HG03565 (cell line): ENCODE measurements at regions not wholly inside any gene's neighbourhood (a gene's known extent, or its start where the extent isn't known, plus 50 kb on each side); places are given as distances from the start of the nearest gene placed in this dataset.

Source experiments
- ATAC-seq: cut with Tn5 transposase; IDR thresholded peaks from one replicate; pipeline ENCODE4 v1.9.1; 2021; ENCODE audit warnings: mild to moderate bottlenecking, moderate library complexity; ENCODE audit not compliant: unreplicated experiment

GRCh38 chr21:16932314-16932713 lies 580.5 kb upstream of the CXADR start:
- ATAC-seq: no peak

- ATAC-seq: no peak
These were observed 570.1 kb upstream of the CXADR start for GRCh38 chr21:16942703-16943102.

GRCh38 chr21:16943231-16943630 lies 569.6 kb upstream of the CXADR start:
- no peak for ATAC-seq

GRCh38 chr21:16945580-16945979 lies 567.3 kb upstream of the CXADR start:
- no peak for ATAC-seq

- ATAC-seq: no peak
These were observed 556.0 kb upstream of the CXADR start for GRCh38 chr21:16956824-16957223.

GRCh38 chr21:16965424-16965823 lies 547.4 kb upstream of the CXADR start:
- no peak for ATAC-seq

- ATAC-seq: no peak
These were observed 544.4 kb upstream of the CXADR start for GRCh38 chr21:16968436-16968835.

DNA sequence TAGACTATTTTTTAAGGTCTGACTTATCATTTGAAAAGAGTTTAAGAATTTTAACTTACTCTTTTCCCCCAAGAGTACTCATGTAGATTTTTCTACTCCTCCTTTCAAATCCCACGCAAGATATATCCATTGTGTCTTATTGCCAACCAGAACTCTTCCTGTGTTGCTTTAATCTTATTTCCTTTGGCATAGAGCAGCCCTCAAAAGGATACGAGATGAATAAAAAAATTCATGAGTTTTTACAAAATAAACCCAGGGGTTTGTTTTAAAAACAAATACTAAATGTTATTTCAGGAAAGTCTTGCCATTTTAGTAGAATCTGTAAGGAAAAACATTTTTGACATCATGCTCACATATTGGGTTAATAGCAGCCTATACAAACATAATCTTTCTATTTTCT lies 543.2 kb upstream of the CXADR start:
- no peak for ATAC-seq

DNA sequence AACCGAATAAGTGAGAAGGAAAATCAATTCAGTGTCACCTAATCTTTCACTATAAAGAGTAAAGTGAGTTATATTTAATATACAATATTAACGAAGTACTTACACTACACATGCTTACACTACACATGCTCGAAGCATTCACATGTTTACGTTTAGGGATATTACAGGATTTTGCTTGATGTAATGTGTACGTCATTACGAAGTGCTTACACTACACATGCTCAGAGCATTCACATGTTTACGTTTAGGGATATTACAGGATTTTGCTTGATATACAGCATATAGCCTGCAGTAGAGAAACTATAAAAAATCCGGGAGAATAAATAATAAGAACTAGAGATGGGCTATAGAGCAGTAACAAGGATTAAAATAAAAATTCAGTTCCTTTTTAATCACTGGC lies 538.8 kb upstream of the CXADR start:
- ATAC-seq: no peak

DNA sequence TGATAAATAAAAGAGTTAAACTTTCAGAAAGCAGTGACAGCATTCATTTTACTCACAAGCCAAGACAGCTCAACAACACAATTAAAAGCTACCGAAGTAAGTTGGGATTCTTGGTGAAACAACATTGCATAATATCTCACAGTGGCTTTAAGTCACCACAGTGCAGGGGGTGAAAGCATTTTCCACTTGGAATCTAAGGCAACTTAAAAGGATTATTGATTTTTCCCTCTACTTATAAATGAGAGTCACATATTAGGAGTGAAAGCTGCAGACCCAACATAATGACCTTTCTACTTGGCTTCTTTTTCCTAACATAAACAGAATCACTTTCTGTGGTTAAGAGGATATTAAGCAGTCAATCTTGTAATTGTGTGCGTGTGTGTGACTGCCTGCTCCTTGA lies 536.6 kb upstream of the CXADR start:
- no peak for ATAC-seq

DNA sequence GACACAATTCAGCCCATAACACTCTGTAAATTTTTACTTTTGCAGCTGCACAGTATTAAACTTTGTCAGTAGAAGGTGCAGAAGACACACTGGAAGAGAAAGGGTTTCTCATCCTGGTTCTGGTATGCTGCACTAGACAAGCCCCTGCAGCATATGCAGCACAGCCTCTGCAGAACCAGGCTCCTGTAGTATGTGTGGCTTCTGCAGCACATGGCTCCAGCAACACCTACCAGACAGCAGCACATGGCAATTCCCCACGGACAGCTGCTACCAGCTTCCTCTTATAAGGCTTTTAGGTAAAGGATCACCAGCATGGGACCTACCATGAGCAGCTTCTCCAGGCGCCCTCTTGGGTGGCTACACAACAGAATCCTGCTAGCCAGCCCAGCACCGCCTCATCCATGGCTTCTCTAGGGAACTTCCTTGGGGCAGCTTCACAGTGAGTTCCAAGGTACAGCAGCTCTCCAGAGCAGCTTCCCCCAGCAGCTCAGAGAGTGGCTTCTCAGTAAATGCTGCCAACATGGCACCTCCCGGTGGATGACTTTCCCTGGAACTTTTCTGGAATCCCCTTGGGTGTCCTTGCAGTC lies 534.4 kb upstream of the CXADR start:
- no peak for ATAC-seq

- no peak for ATAC-seq
These were observed 533.3 kb upstream of the CXADR start for GRCh38 chr21:16979574-16979973.

DNA sequence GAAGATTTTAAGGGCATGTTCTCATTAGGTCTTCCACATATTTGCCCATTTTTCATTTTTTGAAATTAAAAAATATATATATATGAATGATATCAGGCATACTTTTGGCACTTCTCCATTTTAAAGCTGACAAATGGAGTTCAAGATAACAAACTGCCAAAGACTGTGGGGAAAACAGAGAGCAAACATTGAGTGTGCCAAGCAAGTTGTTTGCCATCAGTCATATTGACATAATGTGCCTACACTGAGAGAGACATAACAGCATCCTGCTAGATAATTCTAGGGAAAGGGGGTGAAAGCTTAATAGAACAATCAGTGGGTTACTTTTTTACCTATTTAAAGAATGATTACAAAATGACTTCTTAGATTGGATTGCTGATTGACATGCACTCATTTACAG lies 529.4 kb upstream of the CXADR start:
- ATAC-seq: no peak

DNA sequence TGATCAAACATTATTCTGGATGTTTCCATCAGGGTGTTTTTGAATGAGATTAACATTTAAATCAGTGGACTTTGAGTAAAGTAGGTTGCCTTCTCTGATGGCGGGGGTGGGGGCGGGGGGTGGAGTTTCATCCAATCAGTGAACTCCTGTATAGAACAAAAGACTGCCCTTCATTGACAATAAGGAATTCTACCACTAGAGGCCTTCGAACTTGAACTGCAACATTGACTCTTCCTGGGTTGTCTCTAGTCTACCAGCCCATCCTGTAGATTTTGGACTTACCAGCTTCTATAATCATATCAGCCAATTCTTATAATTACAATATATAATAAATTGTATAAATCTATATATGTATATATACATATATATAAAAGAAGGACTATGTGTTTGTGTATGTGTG lies 520.4 kb upstream of the CXADR start:
- ATAC-seq: no peak

GRCh38 chr21:16993416-16994038 lies 519.3 kb upstream of the CXADR start:
- ATAC-seq: no peak

- no peak for ATAC-seq
These were observed 510.1 kb upstream of the CXADR start for GRCh38 chr21:17002594-17003257.

DNA sequence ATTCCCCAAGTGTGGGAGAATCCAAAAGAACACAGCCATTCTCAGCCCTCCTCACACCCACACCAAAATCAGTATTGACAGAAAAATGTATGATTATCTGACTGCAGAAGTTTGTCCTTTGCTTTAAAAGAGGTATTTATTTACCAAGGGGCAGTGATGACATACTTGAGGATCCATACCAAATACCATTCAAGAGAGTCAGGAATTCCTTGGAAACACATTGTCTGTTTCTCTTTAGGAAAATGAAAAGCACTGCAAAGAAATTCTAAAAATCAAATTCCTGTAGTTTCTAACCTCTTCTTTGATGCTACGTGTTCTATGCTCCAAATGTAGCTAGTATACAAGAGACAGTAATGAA lies 509.6 kb upstream of the CXADR start:
- ATAC-seq: no peak

DNA sequence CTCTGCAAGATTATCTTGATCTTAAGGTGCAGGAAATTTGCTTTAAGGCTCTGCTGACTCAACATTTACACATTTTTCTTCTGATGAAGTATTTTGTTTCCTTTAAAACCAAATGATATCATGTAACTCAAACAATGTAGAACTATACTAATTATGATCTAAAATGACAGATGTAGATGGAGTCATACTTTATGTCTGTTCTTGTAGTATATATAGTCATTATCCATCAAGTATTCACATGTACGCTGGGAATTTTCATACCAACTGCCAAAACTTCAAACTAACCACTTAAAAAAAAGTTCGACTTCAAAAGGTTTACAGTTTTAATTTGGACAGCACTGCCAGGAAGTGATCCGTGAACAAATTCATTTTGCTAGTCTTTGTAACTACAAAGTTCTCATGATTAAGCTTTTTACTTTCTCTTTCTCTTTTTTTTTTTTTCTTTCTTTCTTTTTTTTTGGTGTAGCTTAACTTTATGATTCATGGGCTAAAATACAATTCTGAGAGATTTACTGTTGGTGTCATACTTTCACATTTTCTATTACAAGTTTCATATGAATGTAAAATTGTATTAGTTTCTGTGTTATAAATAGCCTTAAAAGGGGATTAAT lies 509.0 kb upstream of the CXADR start:
- ATAC-seq: no peak

DNA sequence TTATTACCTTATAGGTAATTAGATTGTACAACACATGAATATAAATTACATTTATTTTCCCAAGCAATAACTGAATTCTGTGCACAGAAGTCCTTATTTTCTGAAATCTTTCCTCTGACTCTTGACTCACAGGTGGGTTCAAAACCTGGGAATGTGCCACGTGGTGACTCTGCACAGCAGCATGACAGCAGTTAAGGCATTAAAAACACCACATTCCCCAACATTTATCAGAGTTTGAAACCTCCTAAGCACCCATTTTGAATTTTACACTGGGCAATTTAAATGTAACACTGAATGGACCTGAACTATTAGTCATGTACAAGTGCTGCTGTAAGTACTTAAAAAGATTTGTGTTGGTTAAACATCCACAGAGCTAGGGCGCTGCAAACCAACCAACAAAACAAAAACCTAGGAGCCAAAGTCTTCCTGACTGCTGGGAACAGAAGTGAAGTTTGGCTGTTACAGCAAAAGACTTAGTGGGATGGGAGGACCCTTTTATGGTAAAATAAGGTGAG lies 480.6 kb upstream of the CXADR start:
- no peak for ATAC-seq

GRCh38 chr21:17044696-17045095 lies 468.1 kb upstream of the CXADR start:
- no peak for ATAC-seq

DNA sequence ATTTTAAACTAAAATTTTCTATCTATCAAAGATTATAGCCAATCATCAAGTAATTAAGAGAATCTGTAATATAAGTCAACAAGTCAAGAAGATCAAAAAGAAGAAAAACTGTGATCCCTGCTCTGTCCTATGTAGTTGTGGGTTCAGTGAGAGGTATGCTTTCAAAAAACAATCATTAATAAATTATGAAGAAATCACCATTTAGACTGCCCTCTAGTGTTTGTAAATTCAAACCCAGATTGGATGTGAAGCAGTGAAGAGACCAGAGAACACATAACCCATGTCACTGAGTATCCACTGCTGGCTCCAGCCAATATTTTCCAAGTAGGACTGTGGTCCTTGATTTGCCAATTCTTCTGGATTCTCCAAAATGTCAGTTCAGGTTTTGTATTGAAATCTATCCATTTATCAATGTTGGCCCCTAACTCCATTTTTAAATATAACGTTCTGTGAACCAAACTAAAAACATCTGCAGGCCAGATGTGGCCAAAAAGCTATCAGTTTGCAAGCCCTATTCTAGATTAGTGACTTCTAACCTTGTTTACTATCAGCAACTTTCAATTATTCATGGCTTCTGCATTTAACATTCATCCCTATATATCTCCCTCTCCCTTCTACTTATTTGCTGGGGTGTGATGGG lies 467.5 kb upstream of the CXADR start:
- ATAC-seq: no peak

GRCh38 chr21:17048974-17049373 lies 463.9 kb upstream of the CXADR start:
- ATAC-seq: no peak
